ENCODE measurements at regions not wholly inside any gene's neighbourhood (a gene's known extent, or its start where the extent isn't known, plus 50 kb on each side); places are given as distances from the start of the nearest gene placed in this dataset.
"Not testable (repeated sequence)": the region's sequence is repeated elsewhere in the genome, so short reads cannot be mapped to it uniquely, and the experiment has no call there.

- DNase-seq = no peak
Observed at GRCh38 chrX:3181846-3182245, 140.6 kb downstream of the ARSF start.

- DNase-seq = no peak
Observed at GRCh38 chrX:3178329-3178728, 137.1 kb downstream of the ARSF start.

GRCh38 chrX:3177851-3178250, 136.6 kb downstream of the ARSF start:
- DNase-seq = no peak

GRCh38 chrX:3176439-3176820, 135.2 kb downstream of the ARSF start:
- peak; percentile 1 for DNase-seq

- DNase-seq = no peak
Observed at GRCh38 chrX:3175659-3176438, 134.6 kb downstream of the ARSF start.

- not testable (repeated sequence) for DNase-seq
Observed at GRCh38 chrX:3172156-3172555, 130.9 kb downstream of the ARSF start.

GRCh38 chrX:3169421-3169820, 128.2 kb downstream of the ARSF start:
- no peak for DNase-seq

GRCh38 chrX:3167771-3168170, 126.5 kb downstream of the ARSF start:
- no peak for DNase-seq

GRCh38 chrX:3166670-3167455, 125.6 kb downstream of the ARSF start:
- no peak for DNase-seq

- no peak for DNase-seq
Observed at GRCh38 chrX:3165808-3166207, 124.5 kb downstream of the ARSF start.
